Lower leg skin (tissue), 4 donors: ENCODE measurements at regions not wholly inside any gene's neighbourhood (a gene's known extent, or its start where the extent isn't known, plus 50 kb on each side); places are given as distances from the start of the nearest gene placed in this dataset.

Experiments
- DNase-seq, 2 donors: peaks; one replicate each; pipeline ENCODE4 v3.0.0-alpha.2; 2019; ENCODE audit warnings: low spot score in 2 of 2
- H3K4me3 ChIP-seq: fragments of 200-600 bp; sonication (generic); 2 replicates; pipeline ENCODE4 v1.5.1; 2017; ENCODE audit warnings: mild to moderate bottlenecking, low read depth; ENCODE audit not compliant: poor library complexity, severe bottlenecking
- CTCF ChIP-seq, 3 donors: fragments of 450-650 bp; IDR thresholded peaks; one replicate each; pipeline ENCODE4 v1.5.1; 2016; ENCODE audit warnings: antibody characterized with exemption in 3 of 3, mild to moderate bottlenecking in 3 of 3, moderate library complexity in 2 of 3
- POLR2A ChIP-seq, 2 donors: fragments of 450-650 bp; IDR thresholded peaks; one replicate each; pipeline ENCODE4 v1.6.1; 2016 to 2017; ENCODE audit warnings: antibody characterized with exemption in 2 of 2, mild to moderate bottlenecking in 1 of 2, moderate library complexity in 1 of 2
- WGBS, 2 donors: methylation state at CpG; one replicate each; pipeline ENCODE4 v1.1.5; 2018; 5-methylcytosine and 5-hydroxymethylcytosine counted together
- intact Hi-C: fragments of 100-400 bp; cut with DNase I; formaldehyde crosslinking; loops from one replicate; pipeline ENCODE4 v1.15.0; 2023; ENCODE audit warnings: low total_unique reads

GRCh38 chr22:48478529-48479265 is 1349.0 kb downstream of the BRD1 start:
- no peak overlapping the region for H3K4me3 ChIP-seq
- intact Hi-C loops: no loop called here

GRCh38 chr22:48478124-48478523 is 1349.5 kb downstream of the BRD1 start:
- H3K4me3 ChIP-seq: no peak overlapping the region
- intact Hi-C loops: no loop called here
- peak in 1 of 2 donors; percentile 53 for DNase-seq
- TF ChIP-seq POLR2A (IDR thresholded peaks at IDR 0.05) (no peak), CTCF (IDR thresholded peaks at IDR 0.05) (no peak)
- 82 to 87% methylated on average over 11 of the region's 11 CpGs for WGBS, 2 donors

More at GRCh38 chr22:48478529-48479265, 1349.0 kb downstream of the BRD1 start:
- peak in 1 of 2 donors; percentile 54 for DNase-seq
- TF ChIP-seq CTCF (IDR thresholded peaks at IDR 0.05) (no peak), POLR2A (IDR thresholded peaks at IDR 0.05) (no peak)
- WGBS, 2 donors: 91 to 94% methylated on average over 10 to 11 of the region's 11 CpGs

- DNase-seq: peak in 1 of 2 donors; percentile 81
- intact Hi-C loops: no loop called here
- 73 to 91% methylated on average over 15 to 22 of the region's 22 CpGs for WGBS, 2 donors
- TF ChIP-seq POLR2A (IDR thresholded peaks at IDR 0.05): no peak
- no peak for TF ChIP-seq CTCF (IDR thresholded peaks at IDR 0.05)
- no peak overlapping the region for H3K4me3 ChIP-seq
Measured at GRCh38 chr22:48477031-48477721, 1350.5 kb downstream of the BRD1 start.

- no peak overlapping the region for H3K4me3 ChIP-seq
- peak in 1 of 2 donors; percentile 49 for DNase-seq
- intact Hi-C loops: no loop called here
- TF ChIP-seq POLR2A (IDR thresholded peaks at IDR 0.05) (no peak), CTCF (IDR thresholded peaks at IDR 0.05) (no peak)
- whole genome bisulfite sequencing, 2 donors: 83 to 98% methylated on average over 5 of the region's 5 CpGs
Measured at GRCh38 chr22:48476577-48476976, 1351.1 kb downstream of the BRD1 start.

GRCh38 chr22:48475661-48476345 is 1351.9 kb downstream of the BRD1 start:
- DNase-seq: peak in 1 of 2 donors; percentile 60
- 81 to 90% methylated on average over 15 of the region's 15 CpGs for WGBS, 2 donors
- no peak overlapping the region for H3K4me3 ChIP-seq
- intact Hi-C loops: no loop called here
- TF ChIP-seq POLR2A (IDR thresholded peaks at IDR 0.05): no peak
- TF ChIP-seq CTCF (IDR thresholded peaks at IDR 0.05): no peak
